Right lobe of liver (tissue), 6 donors: ENCODE measurements at regions not wholly inside any gene's neighbourhood (a gene's known extent, or its start where the extent isn't known, plus 50 kb on each side); places are given as distances from the start of the nearest gene placed in this dataset.
"Not testable (repeated sequence)": the region's sequence is repeated elsewhere in the genome, so short reads cannot be mapped to it uniquely, and the experiment has no call there.

Experiments used
- ATAC-seq, 4 donors: fragments of 200-7000 bp; cut with Tn5 transposase; one replicate each; pipeline ENCODE4 v1.9.1; 2020; ENCODE audit warnings: mild to moderate bottlenecking in 4 of 4, moderate library complexity in 4 of 4
- DNase-seq, 3 donors: peaks; one replicate each; pipeline ENCODE4 v3.0.0-alpha.2; 2020
- H3K27ac ChIP-seq, 3 donors: fragments of 200-600 bp; one replicate each; pipeline ENCODE4 v1.8.0; 2022
- H3K27me3 ChIP-seq, 2 donors: fragments of 200-600 bp; one replicate each; pipeline ENCODE4 v1.8.0; 2022
- H3K36me3 ChIP-seq, 4 donors: fragments of 200-600 bp; sonication (generic) in 1 of 4; one replicate each; pipeline versions ENCODE4 v1.5.1 to v1.8.0; 2017 to 2022; ENCODE audit warnings: control low read depth in 1 of 4
- H3K4me1 ChIP-seq, 4 donors: fragments of 200-600 bp; sonication (generic) in 1 of 4; one replicate each; pipeline versions ENCODE4 v1.5.1 to v1.8.0; 2017 to 2022; ENCODE audit warnings: control low read depth in 1 of 4
- H3K4me3 ChIP-seq, 3 donors: fragments of 200-600 bp; one replicate each; pipeline ENCODE4 v1.8.0; 2022
- H3K9me3 ChIP-seq, 4 donors: fragments of 200-600 bp; sonication (generic) in 1 of 4; one replicate each; pipeline versions ENCODE4 v1.5.1 to v1.8.0; 2017 to 2022; ENCODE audit warnings: control low read depth in 1 of 4
- POLR2A ChIP-seq: fragments of 450-650 bp; IDR thresholded peaks from one replicate; pipeline ENCODE4 v1.6.1; 2017; ENCODE audit warnings: antibody characterized with exemption, mild to moderate bottlenecking
- WGBS: methylation state at CpG from one replicate; pipeline ENCODE4 v1.1.6; 2018; ENCODE audit warnings: low coverage, low lambda C conversion rate; ENCODE audit not compliant: insufficient coverage; ENCODE audit errors: missing lambda C conversion rate; 5-methylcytosine and 5-hydroxymethylcytosine counted together
- intact Hi-C, 2 donors: fragments of 100-400 bp; cut with DNase I; formaldehyde crosslinking; loops; one replicate each; pipeline versions ENCODE4 v1.11.2 to v1.14.1; 2022
- TF ChIP-seq, protein P1 (sequence below), 4 donors: fragments of 200-600 bp in 3 of 4; fragments of 450-650 bp in 1 of 4; IDR thresholded peaks; one replicate each; pipeline versions ENCODE4 v1.5.1 to v1.8.0; 2016 to 2022; ENCODE audit warnings: antibody characterized with exemption in 4 of 4, mild to moderate bottlenecking in 2 of 4
- donor health status: DM: no; HTN: yes; CAD: no.
- donor health status: DM: no; HTN: no; CAD: no.
- donor health status: DM: no; HTN: no; CAD: no.
- donor health status: DM: no; HTN: yes; CAD: no.
- donor health status: DM: no; HTN: yes; CAD: no.

DNA sequence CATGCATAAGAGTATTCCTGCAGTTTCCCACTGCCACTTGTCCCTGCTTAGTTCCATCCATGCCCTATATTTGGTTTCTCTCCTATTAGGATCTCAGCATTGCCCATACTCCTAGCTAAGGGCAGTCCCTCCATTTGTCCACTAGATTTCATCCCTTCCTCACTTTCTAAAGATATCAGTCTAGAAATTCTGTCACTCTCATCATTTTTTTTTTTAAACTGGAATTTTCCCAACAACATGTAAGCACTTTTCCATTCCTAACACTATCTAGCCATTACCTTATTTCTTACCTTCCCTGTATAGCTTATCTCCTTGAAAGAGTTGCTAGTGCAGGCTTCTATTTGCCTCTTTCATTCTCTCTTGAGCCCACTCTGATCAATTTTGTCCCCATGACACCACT, 312.2 kb downstream of the BTBD3 start:
- intact Hi-C loops, result no loop called here
- H3K4me1 ChIP-seq, result no peaks in the 10 kb centered on the region
- no peak for TF ChIP-seq POLR2A
- TF ChIP-seq, protein P1, sequence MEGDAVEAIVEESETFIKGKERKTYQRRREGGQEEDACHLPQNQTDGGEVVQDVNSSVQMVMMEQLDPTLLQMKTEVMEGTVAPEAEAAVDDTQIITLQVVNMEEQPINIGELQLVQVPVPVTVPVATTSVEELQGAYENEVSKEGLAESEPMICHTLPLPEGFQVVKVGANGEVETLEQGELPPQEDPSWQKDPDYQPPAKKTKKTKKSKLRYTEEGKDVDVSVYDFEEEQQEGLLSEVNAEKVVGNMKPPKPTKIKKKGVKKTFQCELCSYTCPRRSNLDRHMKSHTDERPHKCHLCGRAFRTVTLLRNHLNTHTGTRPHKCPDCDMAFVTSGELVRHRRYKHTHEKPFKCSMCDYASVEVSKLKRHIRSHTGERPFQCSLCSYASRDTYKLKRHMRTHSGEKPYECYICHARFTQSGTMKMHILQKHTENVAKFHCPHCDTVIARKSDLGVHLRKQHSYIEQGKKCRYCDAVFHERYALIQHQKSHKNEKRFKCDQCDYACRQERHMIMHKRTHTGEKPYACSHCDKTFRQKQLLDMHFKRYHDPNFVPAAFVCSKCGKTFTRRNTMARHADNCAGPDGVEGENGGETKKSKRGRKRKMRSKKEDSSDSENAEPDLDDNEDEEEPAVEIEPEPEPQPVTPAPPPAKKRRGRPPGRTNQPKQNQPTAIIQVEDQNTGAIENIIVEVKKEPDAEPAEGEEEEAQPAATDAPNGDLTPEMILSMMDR (IDR thresholded peaks at IDR 0.05), result no peak

DNA sequence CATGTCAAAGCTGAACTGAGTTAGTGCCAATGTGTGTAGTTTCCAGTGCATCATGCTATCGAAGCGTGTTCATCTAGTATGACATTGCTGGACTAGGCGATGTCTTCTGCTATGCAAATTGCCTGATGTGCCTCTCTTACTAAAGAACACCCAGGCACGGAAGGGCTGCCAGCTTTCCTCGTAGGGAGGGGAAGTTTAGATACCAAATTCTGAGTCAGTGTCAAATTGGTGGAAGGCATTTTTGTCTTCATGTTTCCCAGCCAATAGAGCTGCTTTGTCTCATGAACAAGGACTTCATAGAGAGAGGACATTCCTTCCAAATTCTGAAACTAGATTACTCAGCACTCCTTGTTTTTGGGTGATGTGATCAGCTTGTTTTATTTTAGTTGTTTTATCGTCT, 320.1 kb downstream of the BTBD3 start:
- WGBS, result 58% methylated on average over 5 of the region's 6 CpGs
- Histone ChIP-seq H3K4me3 (no peak overlapping the region), H3K36me3 (no peaks in the 10 kb centered on the region), H3K27me3 (no peaks in the 10 kb centered on the region), H3K27ac (no peak overlapping the region), H3K4me1 (no peaks in the 10 kb centered on the region), H3K9me3 (no peaks in the 10 kb centered on the region)
- ATAC-seq (no peak), DNase-seq (no peak)
- TF ChIP-seq, protein P1 (IDR thresholded peaks at IDR 0.05), result no peak
- TF ChIP-seq POLR2A, result no peak
- intact Hi-C loops, result no loop called here

More for the DNA sequence above, 312.2 kb downstream of the BTBD3 start:
- Histone ChIP-seq H3K27ac (no peak overlapping the region), H3K36me3 (no peaks in the 10 kb centered on the region), H3K4me3 (no peak overlapping the region), H3K27me3 (no peaks in the 10 kb centered on the region), H3K9me3 (no peaks in the 10 kb centered on the region)
- no peak for DNase-seq
- no peak for ATAC-seq

DNA sequence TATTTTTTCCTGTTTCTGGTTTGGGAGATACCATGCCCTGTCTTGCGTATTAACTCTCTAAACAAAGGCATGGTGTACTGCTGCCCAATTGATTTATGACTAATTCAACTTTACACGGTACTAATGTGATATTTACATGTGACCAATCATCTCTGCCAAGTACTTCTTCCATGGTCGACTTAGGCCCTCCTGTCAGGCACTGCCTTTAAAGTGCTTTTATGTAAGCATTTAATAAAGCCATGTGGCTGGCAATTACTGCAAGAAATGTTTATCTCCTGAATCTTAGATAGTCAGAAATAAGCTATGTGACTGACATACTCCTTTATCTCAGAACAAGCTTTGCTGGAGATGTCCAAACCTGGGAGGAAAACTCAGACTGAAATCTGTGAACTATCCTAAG, 323.4 kb downstream of the BTBD3 start:
- no peaks in the 10 kb centered on the region for H3K4me1 ChIP-seq
- H3K4me3 ChIP-seq, result no peak overlapping the region
- ATAC-seq, result no peak
- no peaks in the 10 kb centered on the region for H3K36me3 ChIP-seq
- intact Hi-C loops, result no loop called here
- no peaks in the 10 kb centered on the region for H3K9me3 ChIP-seq
- H3K27ac ChIP-seq, result no peak overlapping the region
- no peaks in the 10 kb centered on the region for H3K27me3 ChIP-seq
- TF ChIP-seq POLR2A, result no peak
- TF ChIP-seq, protein P1 (IDR thresholded peaks at IDR 0.05), result no peak
- WGBS, result 61% methylated on average over 3 of the region's 3 CpGs
- DNase-seq, result no peak

DNA sequence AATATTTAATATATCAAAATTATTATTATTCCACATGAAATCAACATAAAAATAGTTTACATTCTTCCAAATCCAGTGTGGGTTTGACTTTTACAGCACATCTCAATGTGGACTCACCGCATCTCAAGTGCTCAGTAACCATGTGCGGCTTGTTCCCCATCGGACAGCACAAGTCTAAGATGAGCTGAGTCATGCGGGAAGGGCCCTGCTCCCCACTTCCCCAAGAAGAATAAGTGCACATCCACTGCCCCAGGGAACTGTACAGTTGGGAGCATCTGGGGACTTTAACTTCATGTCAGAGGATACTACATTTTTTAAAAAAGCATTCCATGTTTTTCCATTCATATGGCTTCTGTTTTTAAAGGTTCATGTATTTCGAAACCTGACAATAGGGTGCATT, 325.6 kb downstream of the BTBD3 start:
- intact Hi-C loops, result no loop called here
- no peaks in the 10 kb centered on the region for H3K27me3 ChIP-seq
- peak in 2 of 4 donors; percentile 42 to 43 for ATAC-seq
- no peaks in the 10 kb centered on the region for H3K4me1 ChIP-seq
- 89% methylated on average over 5 of the region's 5 CpGs for WGBS
- DNase-seq, result no peak
- no peak overlapping the region for H3K27ac ChIP-seq
- TF ChIP-seq, protein P1 (IDR thresholded peaks at IDR 0.05), result no peak
- TF ChIP-seq POLR2A, result no peak
- no peaks in the 10 kb centered on the region for H3K9me3 ChIP-seq
- no peak overlapping the region for H3K4me3 ChIP-seq
- H3K36me3 ChIP-seq, result no peaks in the 10 kb centered on the region

DNA sequence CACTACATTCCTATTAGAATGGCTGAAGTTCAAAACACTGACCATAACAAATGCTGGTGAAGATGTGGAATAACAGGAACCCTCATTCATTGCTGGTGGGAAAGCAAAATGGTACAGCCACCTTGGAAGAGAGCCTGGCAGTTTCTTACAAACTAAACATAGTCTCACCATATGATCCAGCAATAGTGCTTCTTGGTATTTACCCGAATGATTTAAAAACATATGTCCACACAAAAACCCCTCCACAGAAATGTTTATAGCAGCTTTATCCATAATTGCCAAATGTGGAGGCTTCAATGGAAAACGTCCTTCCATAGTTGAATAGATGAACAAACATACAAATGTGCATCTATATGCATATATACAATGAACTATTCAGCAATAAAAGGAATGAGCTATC, 330.8 kb downstream of the BTBD3 start:
- TF ChIP-seq POLR2A, result no peak
- TF ChIP-seq, protein P1 (IDR thresholded peaks at IDR 0.05), result no peak
- Histone ChIP-seq H3K27ac (no peak overlapping the region), H3K36me3 (no peaks in the 10 kb centered on the region), H3K27me3 (no peaks in the 10 kb centered on the region), H3K9me3 (no peaks in the 10 kb centered on the region), H3K4me1 (no peaks in the 10 kb centered on the region), H3K4me3 (no peak overlapping the region)
- intact Hi-C loops, result no loop called here
- DNase-seq (no peak), ATAC-seq (no peak)
- WGBS, result 40% methylated on average over 2 of the region's 2 CpGs

DNA sequence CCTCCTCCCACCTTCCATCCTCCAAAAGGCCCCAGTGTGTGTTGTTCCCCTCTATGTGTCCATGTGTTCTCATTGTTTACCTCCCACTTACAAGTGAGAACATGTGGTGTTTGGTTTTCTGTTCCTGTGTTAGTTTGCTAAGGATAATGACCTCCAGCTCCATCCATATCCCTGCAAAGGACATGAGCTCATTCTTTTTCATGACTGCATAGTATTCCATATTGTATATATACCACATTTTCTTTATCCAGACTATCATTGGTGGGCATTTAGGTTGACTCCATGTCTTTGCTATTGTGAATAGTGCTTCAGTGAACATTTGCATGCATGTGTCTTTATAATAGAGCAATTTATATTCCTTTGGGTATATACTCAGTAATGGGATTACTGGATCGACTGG, 333.0 kb downstream of the BTBD3 start:
- H3K27ac ChIP-seq, H3K4me3 ChIP-seq, H3K27me3 ChIP-seq, intact Hi-C loops, H3K4me1 ChIP-seq, DNase-seq, H3K36me3 ChIP-seq, H3K9me3 ChIP-seq, ATAC-seq: not testable (repeated sequence)
- 44% methylated on average over 1 of the region's 1 CpG for WGBS
